ENCODE measurements at regions not wholly inside any gene's neighbourhood (a gene's known extent, or its start where the extent isn't known, plus 50 kb on each side); places are given as distances from the start of the nearest gene placed in this dataset.

GRCh38 chr10:78716043-78716660 is 352.6 kb upstream of the ZMIZ1 start:
- TF ChIP-seq POLR2A (IDR thresholded peaks at IDR 0.05), result no peak
- no peak for TF ChIP-seq CTCF (IDR thresholded peaks at IDR 0.05)

All from thyroid gland (tissue), 4 donors.